Ovary (tissue), 7 donors: ENCODE measurements at regions not wholly inside any gene's neighbourhood (a gene's known extent, or its start where the extent isn't known, plus 50 kb on each side); places are given as distances from the start of the nearest gene placed in this dataset.
"Not testable (repeated sequence)": the region's sequence is repeated elsewhere in the genome, so short reads cannot be mapped to it uniquely, and the experiment has no call there.

Experiments
- DNase-seq, 5 donors: peaks; one replicate each; pipeline ENCODE4 v3.0.0-alpha.2; 2019 to 2020
- H3K27ac ChIP-seq, 2 donors: fragments of 200-600 bp; one replicate each; pipeline versions ENCODE4 v1.5.1 to v1.8.0; 2019 to 2022
- H3K27me3 ChIP-seq: fragments of 200-600 bp; one replicate; pipeline ENCODE4 v1.8.0; 2022
- H3K36me3 ChIP-seq: fragments of 200-600 bp; sonication (generic); one replicate; pipeline ENCODE4 v1.5.1; 2019
- H3K4me1 ChIP-seq: one replicate; pipeline ENCODE4 v1.8.1; 2013; ENCODE audit warnings: mild to moderate bottlenecking, moderate library complexity; ENCODE audit not compliant: insufficient read depth
- H3K4me3 ChIP-seq: fragments of 200-600 bp; sonication (generic); one replicate; pipeline ENCODE4 v1.5.1; 2017
- H3K9me3 ChIP-seq, 2 donors: fragments of 200-600 bp in 1 of 2; sonication (generic) in 1 of 2; one replicate each; pipeline versions ENCODE4 v1.5.1 to v1.8.1; 2013 to 2019; ENCODE audit warnings: mild to moderate bottlenecking in 1 of 2, moderate library complexity in 1 of 2
- EP300 ChIP-seq: sonication (generic); formaldehyde crosslinking; IDR thresholded peaks from one replicate; pipeline ENCODE4 v1.6.1; 2017; ENCODE audit warnings: antibody characterized with exemption
- POLR2A ChIP-seq: fragments of 450-650 bp; IDR thresholded peaks from one replicate; pipeline ENCODE4 v1.6.1; 2017; ENCODE audit warnings: antibody characterized with exemption, mild to moderate bottlenecking, moderate library complexity
- WGBS, 3 donors: extraction: QIAGEN DNeasy Blood & Tissue Kit in 1 of 3; methylation state at CpG; one replicate each; pipeline versions ENCODE4 v1.1.5 to v1.1.7; 2013 to 2017; 5-methylcytosine and 5-hydroxymethylcytosine counted together
- intact Hi-C, 4 donors: fragments of 100-400 bp; cut with DNase I; formaldehyde crosslinking; loops; one replicate each; pipeline versions ENCODE4 v1.11.0 to v1.15.1; 2022 to 2023
- TF ChIP-seq, protein P1 (sequence below), 3 donors: fragments of 450-650 bp in 2 of 3; fragments of 200-600 bp in 1 of 3; IDR thresholded peaks; one replicate each; pipeline versions ENCODE4 v1.5.1 to v1.8.0; 2016 to 2022; ENCODE audit warnings: antibody characterized with exemption in 3 of 3, mild to moderate bottlenecking in 1 of 3
- donor health status: DM: no; HTN: no; CAD: no; lungs with moderate emphysema.
- donor health status: DM: no; HTN: no; CAD: no.
- donor health status: Bipolar disorder and iron deficiency.
- donor health status: DM: no; HTN: no; CAD: no.
- donor health status: DM: yes; HTN: yes; CAD: no.

DNA sequence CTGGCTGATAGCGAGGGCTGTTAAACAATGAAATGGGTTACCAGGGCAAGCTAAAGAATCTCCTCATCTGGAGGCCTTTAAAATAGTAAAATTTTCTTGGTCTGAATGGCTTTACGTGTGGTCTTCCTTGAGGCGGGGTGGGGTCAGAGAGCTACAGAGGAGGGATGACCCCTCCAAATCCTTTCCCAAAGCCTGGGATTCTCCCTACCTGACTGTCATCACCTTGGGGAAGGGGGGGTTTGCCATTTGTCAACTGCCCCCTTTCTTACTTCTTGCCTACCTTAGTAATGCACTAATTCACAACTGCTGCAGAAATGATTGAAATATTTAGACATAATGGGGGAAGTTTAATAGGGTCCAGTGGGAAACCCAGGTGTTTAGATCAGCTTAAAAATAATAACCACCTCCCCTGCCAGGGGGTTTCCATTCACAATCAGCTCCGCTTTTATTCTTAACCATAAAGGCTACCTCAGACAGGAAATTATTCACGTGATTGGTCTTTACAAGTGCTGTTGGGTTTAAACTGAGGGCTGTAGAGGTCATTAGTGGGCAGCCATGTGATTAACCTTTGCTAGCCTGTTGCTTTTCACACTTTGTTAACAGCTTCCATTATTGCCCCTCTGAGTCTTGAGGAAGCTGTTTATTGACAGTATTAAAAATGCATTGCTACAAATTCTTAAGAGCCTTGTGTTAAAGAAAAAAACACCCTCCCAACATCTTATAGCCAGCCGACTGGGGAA lies 276.5 kb upstream of the ATP11B start:
- no peak for DNase-seq
- no peak overlapping the region for H3K4me3 ChIP-seq
- H3K9me3 ChIP-seq: no peaks in the 10 kb centered on the region
- no peaks in the 10 kb centered on the region for H3K36me3 ChIP-seq
- WGBS, 3 donors: 69 to 75% (median 72%) methylated on average over 6 of the region's 6 CpGs
- TF ChIP-seq, protein P1, sequence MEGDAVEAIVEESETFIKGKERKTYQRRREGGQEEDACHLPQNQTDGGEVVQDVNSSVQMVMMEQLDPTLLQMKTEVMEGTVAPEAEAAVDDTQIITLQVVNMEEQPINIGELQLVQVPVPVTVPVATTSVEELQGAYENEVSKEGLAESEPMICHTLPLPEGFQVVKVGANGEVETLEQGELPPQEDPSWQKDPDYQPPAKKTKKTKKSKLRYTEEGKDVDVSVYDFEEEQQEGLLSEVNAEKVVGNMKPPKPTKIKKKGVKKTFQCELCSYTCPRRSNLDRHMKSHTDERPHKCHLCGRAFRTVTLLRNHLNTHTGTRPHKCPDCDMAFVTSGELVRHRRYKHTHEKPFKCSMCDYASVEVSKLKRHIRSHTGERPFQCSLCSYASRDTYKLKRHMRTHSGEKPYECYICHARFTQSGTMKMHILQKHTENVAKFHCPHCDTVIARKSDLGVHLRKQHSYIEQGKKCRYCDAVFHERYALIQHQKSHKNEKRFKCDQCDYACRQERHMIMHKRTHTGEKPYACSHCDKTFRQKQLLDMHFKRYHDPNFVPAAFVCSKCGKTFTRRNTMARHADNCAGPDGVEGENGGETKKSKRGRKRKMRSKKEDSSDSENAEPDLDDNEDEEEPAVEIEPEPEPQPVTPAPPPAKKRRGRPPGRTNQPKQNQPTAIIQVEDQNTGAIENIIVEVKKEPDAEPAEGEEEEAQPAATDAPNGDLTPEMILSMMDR (IDR thresholded peaks at IDR 0.05): no peak
- TF ChIP-seq EP300 (no peak), POLR2A (no peak)
- H3K27ac ChIP-seq: no peak overlapping the region
- no peaks in the 10 kb centered on the region for H3K27me3 ChIP-seq
- no peaks in the 10 kb centered on the region for H3K4me1 ChIP-seq
- intact Hi-C loops: no loop called here

DNA sequence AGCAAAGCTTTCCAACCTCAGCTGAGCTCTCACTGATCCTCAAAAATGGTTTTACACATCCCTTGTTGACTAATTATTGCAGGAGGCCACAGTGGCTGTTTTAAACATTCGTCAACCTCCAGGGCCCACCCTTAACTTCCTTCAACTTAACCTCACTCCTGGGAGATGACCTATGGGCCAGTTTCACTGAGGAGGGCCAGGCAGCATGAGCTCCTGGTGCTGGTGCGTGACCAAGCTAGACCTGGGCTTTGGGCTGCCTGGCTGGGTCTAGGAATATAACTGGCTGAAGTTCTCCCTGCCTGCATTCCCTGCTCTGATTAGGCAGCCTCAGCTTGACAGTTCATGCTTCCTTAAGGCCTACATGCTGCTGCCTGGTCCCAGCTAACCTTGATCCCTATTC lies 273.7 kb upstream of the ATP11B start:
- TF ChIP-seq, protein P1 (IDR thresholded peaks at IDR 0.05): no peak
- no peak for TF ChIP-seq EP300
- TF ChIP-seq POLR2A: no peak
- 78 to 82% (median 79%) methylated on average over 2 of the region's 2 CpGs for WGBS, 3 donors
- Histone ChIP-seq H3K4me3 (no peak overlapping the region), H3K36me3 (no peaks in the 10 kb centered on the region), H3K4me1 (no peaks in the 10 kb centered on the region), H3K27ac (no peak overlapping the region), H3K9me3 (no peaks in the 10 kb centered on the region), H3K27me3 (no peaks in the 10 kb centered on the region)
- intact Hi-C loops: no loop called here
- DNase-seq: no peak

DNA sequence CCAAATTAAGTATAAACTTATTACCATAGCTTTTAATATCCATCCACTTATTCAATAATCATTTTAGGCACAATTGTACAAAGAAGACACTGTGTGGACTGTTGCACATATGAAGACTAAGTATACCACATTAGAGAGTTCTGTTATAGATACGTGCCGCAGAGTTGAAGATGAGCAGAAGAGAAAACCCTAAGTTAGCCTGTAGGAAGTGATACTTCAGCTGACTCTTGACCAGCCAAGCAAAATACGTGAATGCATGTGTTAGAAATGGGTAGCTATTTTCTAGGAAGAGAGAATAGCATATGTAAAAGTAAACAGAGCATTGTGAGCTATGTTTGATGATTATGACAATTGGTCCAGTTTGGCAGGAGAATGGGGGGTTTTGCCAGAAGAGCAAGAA lies 272.0 kb upstream of the ATP11B start:
- Histone ChIP-seq H3K36me3 (no peaks in the 10 kb centered on the region), H3K27me3 (no peaks in the 10 kb centered on the region), H3K4me1 (no peaks in the 10 kb centered on the region), H3K4me3 (no peak overlapping the region), H3K9me3 (no peaks in the 10 kb centered on the region), H3K27ac (no peak overlapping the region)
- intact Hi-C loops: no loop called here
- WGBS, 3 donors: 82 to 88% (median 85%) methylated on average over 3 of the region's 3 CpGs
- TF ChIP-seq POLR2A (no peak), EP300 (no peak)
- TF ChIP-seq, protein P1 (IDR thresholded peaks at IDR 0.05): no peak
- DNase-seq: no peak

DNA sequence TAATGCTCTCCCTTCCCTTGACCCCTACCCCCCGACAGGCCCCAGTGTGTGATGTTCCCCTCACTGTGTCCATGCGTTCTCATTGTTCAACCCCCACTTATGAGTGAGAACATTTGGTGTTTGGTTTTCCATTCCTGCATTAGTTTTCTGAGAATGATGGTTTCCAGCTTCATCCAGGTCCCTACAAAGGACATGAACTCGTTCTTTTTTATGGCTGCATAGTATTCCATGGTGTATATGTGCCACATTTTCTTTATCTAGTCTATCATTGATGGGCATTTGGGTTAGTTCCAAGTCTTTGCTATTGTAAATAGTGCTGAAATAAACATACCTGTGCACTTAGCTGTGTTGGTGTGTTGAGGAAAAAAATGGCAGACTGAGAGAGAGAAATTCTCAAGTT lies 269.9 kb upstream of the ATP11B start:
- 88 to 96% (median 89%) methylated on average over 3 of the region's 3 CpGs for WGBS, 3 donors
- H3K9me3 ChIP-seq, H3K36me3 ChIP-seq, H3K4me1 ChIP-seq, DNase-seq, H3K4me3 ChIP-seq, intact Hi-C loops, H3K27ac ChIP-seq, H3K27me3 ChIP-seq: not testable (repeated sequence)

DNA sequence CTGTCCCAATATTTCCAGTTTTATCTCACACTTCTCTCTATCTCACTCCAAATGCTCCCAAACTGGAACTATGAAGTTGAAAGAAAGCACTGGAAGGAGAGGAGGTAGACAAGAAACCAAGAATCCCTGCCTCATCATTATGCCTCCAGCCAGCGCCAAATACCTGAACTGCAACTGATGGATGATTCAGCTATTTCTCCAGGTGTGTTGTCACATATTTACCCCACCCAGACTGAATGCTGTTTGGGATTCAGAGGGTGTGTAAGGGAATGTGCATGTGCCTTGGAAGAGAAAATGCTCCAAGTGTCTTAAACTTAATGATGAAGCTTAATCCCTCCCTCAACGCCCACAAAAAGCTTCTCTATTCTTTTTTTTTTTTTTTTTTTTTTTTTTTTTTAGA lies 269.5 kb upstream of the ATP11B start:
- intact Hi-C loops: no loop called here
- no peaks in the 10 kb centered on the region for H3K9me3 ChIP-seq
- no peak overlapping the region for H3K27ac ChIP-seq
- DNase-seq: no peak
- no peaks in the 10 kb centered on the region for H3K36me3 ChIP-seq
- no peak overlapping the region for H3K4me3 ChIP-seq
- TF ChIP-seq, protein P1 (IDR thresholded peaks at IDR 0.05): no peak
- TF ChIP-seq EP300 (no peak), POLR2A (no peak)
- no peaks in the 10 kb centered on the region for H3K27me3 ChIP-seq
- WGBS, 3 donors: 87 to 98% (median 89%) methylated on average over 2 of the region's 2 CpGs
- H3K4me1 ChIP-seq: no peaks in the 10 kb centered on the region
